ENCODE measurements at regions not wholly inside any gene's neighbourhood (a gene's known extent, or its start where the extent isn't known, plus 50 kb on each side); places are given as distances from the start of the nearest gene placed in this dataset.

DNA sequence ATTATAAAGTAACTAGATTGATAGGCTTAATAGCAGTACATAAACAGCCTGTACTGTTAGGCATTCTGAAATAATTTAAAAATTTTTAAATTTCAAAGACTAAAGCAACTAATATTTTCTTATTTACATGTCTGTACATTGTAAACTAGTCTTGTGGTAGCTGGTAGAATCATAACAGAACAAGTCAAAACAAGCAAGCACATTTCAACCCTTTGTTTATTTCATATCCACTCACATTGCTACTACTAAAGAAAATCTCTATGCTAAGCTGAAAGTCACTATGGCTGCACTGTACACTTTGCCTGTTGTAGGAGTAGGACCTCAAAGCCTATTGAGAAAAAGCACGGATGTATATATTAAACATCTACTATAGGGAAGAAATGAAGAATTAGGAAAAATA, 738.2 kb upstream of the ADGRL4 start:
- TF ChIP-seq, protein P1, sequence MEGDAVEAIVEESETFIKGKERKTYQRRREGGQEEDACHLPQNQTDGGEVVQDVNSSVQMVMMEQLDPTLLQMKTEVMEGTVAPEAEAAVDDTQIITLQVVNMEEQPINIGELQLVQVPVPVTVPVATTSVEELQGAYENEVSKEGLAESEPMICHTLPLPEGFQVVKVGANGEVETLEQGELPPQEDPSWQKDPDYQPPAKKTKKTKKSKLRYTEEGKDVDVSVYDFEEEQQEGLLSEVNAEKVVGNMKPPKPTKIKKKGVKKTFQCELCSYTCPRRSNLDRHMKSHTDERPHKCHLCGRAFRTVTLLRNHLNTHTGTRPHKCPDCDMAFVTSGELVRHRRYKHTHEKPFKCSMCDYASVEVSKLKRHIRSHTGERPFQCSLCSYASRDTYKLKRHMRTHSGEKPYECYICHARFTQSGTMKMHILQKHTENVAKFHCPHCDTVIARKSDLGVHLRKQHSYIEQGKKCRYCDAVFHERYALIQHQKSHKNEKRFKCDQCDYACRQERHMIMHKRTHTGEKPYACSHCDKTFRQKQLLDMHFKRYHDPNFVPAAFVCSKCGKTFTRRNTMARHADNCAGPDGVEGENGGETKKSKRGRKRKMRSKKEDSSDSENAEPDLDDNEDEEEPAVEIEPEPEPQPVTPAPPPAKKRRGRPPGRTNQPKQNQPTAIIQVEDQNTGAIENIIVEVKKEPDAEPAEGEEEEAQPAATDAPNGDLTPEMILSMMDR (IDR thresholded peaks at IDR 0.05) = no peak
- TF ChIP-seq POLR2AphosphoS5 (IDR thresholded peaks at IDR 0.05; ENCODE audit: low read depth, low read length) = no peak
- no peak for TF ChIP-seq REST (IDR thresholded peaks at IDR 0.05; ENCODE audit: insufficient read depth in 1 of 2, low read depth in 2 of 2, low read length in 1 of 2)
- no peak for TF ChIP-seq SIN3A (IDR thresholded peaks at IDR 0.05; ENCODE audit: borderline replicate concordance, insufficient read depth, low read depth, low read length)

All from Panc1 (cell line).